ENCODE measurements at regions not wholly inside any gene's neighbourhood (a gene's known extent, or its start where the extent isn't known, plus 50 kb on each side); places are given as distances from the start of the nearest gene placed in this dataset.

- Histone ChIP-seq H3K4me1 (ENCODE audit: insufficient read depth) (peaks cover 21% of the 10 kb centered on the region), H4K20me1 (ENCODE audit: insufficient read depth, poor library complexity, severe bottlenecking) (no peaks in the 10 kb centered on the region), H2AFZ (peak overlapping the region; percentile 29), H3K27ac (peak overlapping the region; percentile 39), H3K9me2 (replicated peaks; ENCODE audit: insufficient read depth) (no peaks in the 10 kb centered on the region), H3K79me2 (no peaks in the 10 kb centered on the region), H3K36me3 (replicated peaks; ENCODE audit: insufficient read depth, low read depth) (no peaks in the 10 kb centered on the region), H3K9me3 (ENCODE audit: low read depth) (no peaks in the 10 kb centered on the region), H3K4me3 (no peak overlapping the region), H3K27me3 (no peaks in the 10 kb centered on the region), H3K4me2 (peak overlapping the region; percentile 54)
- no peak for DNase-seq (ENCODE audit: low spot score)
- TF ChIP-seq CTCF (IDR thresholded peaks at IDR 0.05; ENCODE audit: poor library complexity) (no peak), EZH2phosphoT487 (IDR thresholded peaks at IDR 0.05; ENCODE audit: low read depth, severe bottlenecking, unreplicated experiment) (no peak), EZH2 (IDR thresholded peaks at IDR 0.05; ENCODE audit: borderline replicate concordance) (no peak)
- WGBS (ENCODE audit: low lambda C conversion rate, missing lambda C conversion rate): 55% methylated on average over 5 of the region's 5 CpGs
These were observed 60.8 kb upstream of the WLS start for GRCh38 chr1:68293122-68293521.

GRCh38 chr1:68291688-68292384, 59.5 kb upstream of the WLS start:
- Histone ChIP-seq H3K9me2 (replicated peaks; ENCODE audit: insufficient read depth) (no peaks in the 10 kb centered on the region), H3K9me3 (ENCODE audit: low read depth) (no peaks in the 10 kb centered on the region), H3K79me2 (no peaks in the 10 kb centered on the region), H2AFZ (no peak overlapping the region), H3K36me3 (replicated peaks; ENCODE audit: insufficient read depth, low read depth) (no peaks in the 10 kb centered on the region), H3K4me3 (no peak overlapping the region), H4K20me1 (ENCODE audit: insufficient read depth, poor library complexity, severe bottlenecking) (no peaks in the 10 kb centered on the region), H3K27me3 (no peaks in the 10 kb centered on the region), H3K27ac (no peak overlapping the region), H3K4me2 (no peak overlapping the region), H3K4me1 (ENCODE audit: insufficient read depth) (peaks cover 21% of the 10 kb centered on the region)
- TF ChIP-seq EZH2phosphoT487 (IDR thresholded peaks at IDR 0.05; ENCODE audit: low read depth, severe bottlenecking, unreplicated experiment) (no peak), CTCF (IDR thresholded peaks at IDR 0.05; ENCODE audit: poor library complexity) (no peak), EZH2 (IDR thresholded peaks at IDR 0.05; ENCODE audit: borderline replicate concordance) (no peak)
- WGBS (ENCODE audit: low lambda C conversion rate, missing lambda C conversion rate): 22% methylated on average over 2 of the region's 2 CpGs
- DNase-seq (ENCODE audit: low spot score): no peak

GRCh38 chr1:68287241-68287640, 54.9 kb upstream of the WLS start:
- Histone ChIP-seq H3K79me2 (no peaks in the 10 kb centered on the region), H3K9me3 (ENCODE audit: low read depth) (no peaks in the 10 kb centered on the region), H3K4me3 (no peak overlapping the region), H4K20me1 (ENCODE audit: insufficient read depth, poor library complexity, severe bottlenecking) (no peaks in the 10 kb centered on the region), H3K36me3 (replicated peaks; ENCODE audit: insufficient read depth, low read depth) (no peaks in the 10 kb centered on the region), H3K27me3 (no peaks in the 10 kb centered on the region), H3K9me2 (replicated peaks; ENCODE audit: insufficient read depth) (no peaks in the 10 kb centered on the region), H3K4me2 (no peak overlapping the region), H3K4me1 (ENCODE audit: insufficient read depth) (peaks cover 6% of the 10 kb centered on the region), H2AFZ (no peak overlapping the region), H3K27ac (no peak overlapping the region)
- 87% methylated on average over 2 of the region's 5 CpGs for WGBS (ENCODE audit: low lambda C conversion rate, missing lambda C conversion rate)
- DNase-seq (ENCODE audit: low spot score): no peak
- TF ChIP-seq EZH2phosphoT487 (IDR thresholded peaks at IDR 0.05; ENCODE audit: low read depth, severe bottlenecking, unreplicated experiment) (no peak), CTCF (IDR thresholded peaks at IDR 0.05; ENCODE audit: poor library complexity) (no peak), EZH2 (IDR thresholded peaks at IDR 0.05; ENCODE audit: borderline replicate concordance) (no peak)
